Lung (tissue), 11 donors: ENCODE measurements at regions not wholly inside any gene's neighbourhood (a gene's known extent, or its start where the extent isn't known, plus 50 kb on each side); places are given as distances from the start of the nearest gene placed in this dataset.

Experiments used
- ATAC-seq: fragments of 200-7000 bp; cut with Tn5 transposase; one replicate; pipeline ENCODE4 v1.9.1; 2020; ENCODE audit warnings: moderate number of reproducible peaks; ENCODE audit not compliant: insufficient read depth, low FRiP score
- DNase-seq, 3 donors: peaks; one replicate each; pipeline ENCODE4 v3.0.0-alpha.2; 2013 to 2017
- H3K27ac ChIP-seq, 2 donors: one replicate each; pipeline ENCODE4 v1.5.1; 2013; ENCODE audit warnings: mild to moderate bottlenecking in 2 of 2, moderate library complexity in 2 of 2, control low read depth in 1 of 2, inconsistent platforms in 1 of 2, low read depth in 1 of 2, low read length in 1 of 2
- H3K27me3 ChIP-seq, 3 donors: one replicate each; pipeline ENCODE4 v1.5.1; 2013; ENCODE audit warnings: low read length in 2 of 3; ENCODE audit not compliant: control insufficient read depth in 3 of 3, insufficient read depth in 3 of 3
- H3K36me3 ChIP-seq, 4 donors: one replicate each; pipeline ENCODE4 v1.5.1; 2013; ENCODE audit warnings: low read length in 4 of 4, mild to moderate bottlenecking in 1 of 4, moderate library complexity in 1 of 4; ENCODE audit not compliant: control insufficient read depth in 4 of 4, insufficient read depth in 4 of 4
- H3K4me1 ChIP-seq, 5 donors: one replicate each; pipeline ENCODE4 v1.5.1; 2013; ENCODE audit warnings: low read length in 5 of 5, mild to moderate bottlenecking in 2 of 5, moderate library complexity in 1 of 5; ENCODE audit not compliant: control insufficient read depth in 5 of 5, insufficient read depth in 5 of 5
- H3K4me3 ChIP-seq: one replicate; pipeline ENCODE4 v1.5.1; 2013; ENCODE audit warnings: mild to moderate bottlenecking, control low read depth, moderate library complexity
- H3K9ac ChIP-seq, 2 donors: one replicate each; pipeline ENCODE4 v1.5.1; 2013; ENCODE audit warnings: low read length in 2 of 2, control low read depth in 1 of 2; ENCODE audit not compliant: insufficient read depth in 1 of 2
- H3K9me3 ChIP-seq, 4 donors: one replicate each; pipeline ENCODE4 v1.5.1; 2013; ENCODE audit warnings: low read length in 3 of 4, mild to moderate bottlenecking in 1 of 4, moderate library complexity in 1 of 4; ENCODE audit not compliant: control insufficient read depth in 4 of 4, insufficient read depth in 3 of 4
- CTCF ChIP-seq: IDR thresholded peaks from 2 replicates; pipeline ENCODE4 v1.5.1; 2012; ENCODE audit warnings: mild to moderate bottlenecking; ENCODE audit errors: control extremely low read depth, extremely low read depth
- WGBS, 2 donors: extraction: QIAGEN DNeasy Blood & Tissue Kit; methylation state at CpG; one replicate each; pipeline ENCODE4 v1.1.7; 2013; 5-methylcytosine and 5-hydroxymethylcytosine counted together
- donor health status: control.
- donor health status: control.
- donor health status: Bipolar disorder and iron deficiency.
- donor health status: healthy.
- donor health status: DM: yes; HTN: yes; CAD: no.

- WGBS, 2 donors, result 97 to 100% methylated on average over 3 of the region's 3 CpGs
- TF ChIP-seq CTCF, result no peak
Observed at GRCh38 chr15:94855018-94855408, 623.7 kb downstream of the MCTP2 start.

GRCh38 chr15:94855409-94856266, 624.3 kb downstream of the MCTP2 start:
- H3K36me3 ChIP-seq, result no peaks in the 10 kb centered on the region
- no peaks in the 10 kb centered on the region for H3K4me1 ChIP-seq
- WGBS, 2 donors, result 95 to 97% methylated on average over 49 of the region's 49 CpGs
- H3K4me3 ChIP-seq, result no peak overlapping the region
- no peak for DNase-seq
- no peak for ATAC-seq
- H3K27me3 ChIP-seq, result no peaks in the 10 kb centered on the region
- H3K9me3 ChIP-seq, result peaks cover 0 to 2% (median 0%) of the 10 kb centered on the region in 4 donors
- TF ChIP-seq CTCF, result no peak
- no peak overlapping the region for H3K9ac ChIP-seq
- no peak overlapping the region for H3K27ac ChIP-seq

More at GRCh38 chr15:94855018-94855408, 623.7 kb downstream of the MCTP2 start:
- Histone ChIP-seq H3K36me3 (no peaks in the 10 kb centered on the region), H3K4me3 (no peak overlapping the region), H3K4me1 (no peaks in the 10 kb centered on the region), H3K27me3 (no peaks in the 10 kb centered on the region), H3K9ac (no peak overlapping the region), H3K27ac (no peak overlapping the region), H3K9me3 (peaks cover 0 to 2% (median 0%) of the 10 kb centered on the region in 4 donors)
- DNase-seq, result no peak
- ATAC-seq, result no peak

- no peak overlapping the region for H3K27ac ChIP-seq
- H3K36me3 ChIP-seq, result no peaks in the 10 kb centered on the region
- H3K9ac ChIP-seq, result no peak overlapping the region
- H3K9me3 ChIP-seq, result peaks cover 0 to 2% (median 0%) of the 10 kb centered on the region in 4 donors
- no peak for ATAC-seq
- H3K27me3 ChIP-seq, result no peaks in the 10 kb centered on the region
- TF ChIP-seq CTCF, result no peak
- no peaks in the 10 kb centered on the region for H3K4me1 ChIP-seq
- DNase-seq, result no peak
- WGBS, 2 donors, result 90 to 92% methylated on average over 50 of the region's 50 CpGs
- no peak overlapping the region for H3K4me3 ChIP-seq
Observed at GRCh38 chr15:94856267-94856854, 625.0 kb downstream of the MCTP2 start.
